ENCODE measurements at regions not wholly inside any gene's neighbourhood (a gene's known extent, or its start where the extent isn't known, plus 50 kb on each side); places are given as distances from the start of the nearest gene placed in this dataset.
"Not testable (repeated sequence)": the region's sequence is repeated elsewhere in the genome, so short reads cannot be mapped to it uniquely, and the experiment has no call there.

DNA sequence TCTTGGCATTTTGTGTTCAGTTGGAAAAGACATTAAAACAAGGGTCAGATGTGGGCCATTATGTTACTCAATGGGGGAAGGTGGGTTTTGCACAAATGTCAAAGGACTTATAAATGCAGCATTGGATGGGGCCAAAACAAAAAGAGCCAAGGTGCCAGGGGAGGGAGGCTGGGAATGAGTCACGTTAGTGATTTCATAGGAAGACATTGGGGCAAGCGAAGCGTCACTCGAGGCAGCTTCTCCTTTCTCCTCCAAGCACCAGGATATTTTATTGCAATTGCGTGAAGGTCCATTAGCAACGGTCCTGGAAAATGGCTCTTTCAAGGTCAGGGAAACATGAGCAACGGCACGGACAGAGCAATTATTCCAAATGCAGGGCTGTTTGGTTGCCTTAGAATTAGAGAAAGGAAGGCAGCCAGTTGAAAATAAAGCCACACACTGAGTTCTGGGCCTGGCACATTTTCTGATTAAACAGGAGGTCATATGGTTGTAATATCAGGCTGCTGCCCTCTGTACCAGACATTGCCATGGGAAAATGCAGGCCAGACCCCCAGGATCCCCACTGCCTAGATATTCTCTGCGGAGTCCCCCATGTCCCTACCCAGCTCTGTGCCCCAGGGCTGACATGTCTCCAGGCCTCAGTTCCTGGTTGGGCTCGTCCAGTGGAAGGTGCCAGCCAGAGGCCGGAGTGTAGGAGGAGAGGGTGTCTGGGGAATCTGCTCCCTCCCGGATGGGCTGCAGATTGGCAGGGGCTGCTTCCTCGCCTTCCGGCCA, 63.3 kb upstream of the NANOS1 start:
- DNase-seq (ENCODE audit: low spot score): no peak

DNA sequence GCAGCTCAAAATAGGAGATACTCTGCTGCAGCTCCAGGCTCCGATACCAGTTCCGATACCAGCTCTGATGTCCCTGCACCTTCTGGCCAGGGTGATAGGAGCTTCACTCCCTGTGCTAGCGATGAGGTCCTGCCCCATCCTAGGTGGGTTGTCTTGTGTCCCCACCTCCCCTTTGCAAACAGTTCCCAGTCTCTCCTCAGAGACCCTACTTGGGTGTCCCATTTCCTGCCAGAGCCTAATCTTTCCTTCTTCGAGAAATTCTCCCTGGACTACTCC, 62.7 kb upstream of the NANOS1 start:
- no peak for DNase-seq (ENCODE audit: low spot score)

DNA sequence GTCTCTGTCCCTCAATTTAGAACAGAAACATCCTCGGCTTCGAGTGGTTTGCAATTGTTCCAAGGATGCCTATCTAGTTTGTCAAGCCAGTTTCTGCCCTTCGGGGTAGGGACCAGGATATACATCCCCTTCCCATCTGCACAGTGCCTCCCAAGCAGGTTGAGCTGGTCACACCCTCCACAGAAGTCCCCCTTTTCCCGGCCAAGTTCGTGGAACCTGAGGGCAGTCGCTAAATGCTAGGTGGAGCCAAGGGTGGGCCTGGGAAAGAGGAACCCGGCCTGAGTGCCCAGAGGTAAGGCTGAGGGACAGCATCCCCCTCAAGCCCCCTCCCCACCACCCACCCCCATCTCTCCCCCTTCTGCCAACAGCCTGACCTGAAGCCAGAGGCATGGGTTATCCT, 62.4 kb upstream of the NANOS1 start:
- no peak for DNase-seq (ENCODE audit: low spot score)

DNA sequence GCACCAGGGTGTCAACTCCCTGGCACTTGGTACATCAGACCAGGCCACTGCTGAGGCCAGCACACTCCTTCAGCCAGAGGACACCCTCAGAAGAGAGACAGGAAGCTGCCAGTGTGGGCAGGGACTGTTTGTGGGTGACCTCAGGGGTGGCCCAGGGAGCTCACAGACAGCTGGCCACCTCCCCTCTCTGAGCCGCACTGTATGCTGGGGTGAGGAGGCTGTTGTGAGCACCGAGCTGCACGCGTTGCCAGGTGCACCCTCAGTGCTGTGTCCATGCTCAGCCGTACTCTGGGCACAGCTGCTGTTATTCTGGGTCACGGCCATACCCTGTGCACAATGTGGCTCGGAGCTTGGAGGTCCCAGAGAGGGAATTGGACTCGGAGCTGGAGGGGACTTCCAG, 61.5 kb upstream of the NANOS1 start:
- DNase-seq (ENCODE audit: low spot score): no peak

DNA sequence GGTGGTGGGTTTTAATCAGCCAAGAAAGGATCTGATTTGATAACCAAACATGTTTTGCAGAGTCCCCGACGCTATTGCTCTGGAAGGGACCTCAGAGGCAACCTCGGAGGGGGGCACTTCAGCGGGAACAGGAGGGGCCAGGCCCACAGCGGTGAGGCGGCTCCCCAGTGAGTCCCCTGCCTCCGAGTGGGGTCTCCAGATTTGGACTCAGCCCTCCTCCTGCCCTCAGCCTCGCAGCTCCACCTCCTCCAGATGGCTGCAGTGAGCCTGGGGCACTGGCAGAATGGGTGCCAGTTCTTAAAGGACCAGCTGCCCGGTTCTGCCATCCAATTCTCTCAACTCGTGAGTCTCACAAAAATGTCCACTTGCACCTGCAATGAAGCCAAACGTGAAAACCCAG, 61.0 kb upstream of the NANOS1 start:
- DNase-seq (ENCODE audit: low spot score): no peak

DNA sequence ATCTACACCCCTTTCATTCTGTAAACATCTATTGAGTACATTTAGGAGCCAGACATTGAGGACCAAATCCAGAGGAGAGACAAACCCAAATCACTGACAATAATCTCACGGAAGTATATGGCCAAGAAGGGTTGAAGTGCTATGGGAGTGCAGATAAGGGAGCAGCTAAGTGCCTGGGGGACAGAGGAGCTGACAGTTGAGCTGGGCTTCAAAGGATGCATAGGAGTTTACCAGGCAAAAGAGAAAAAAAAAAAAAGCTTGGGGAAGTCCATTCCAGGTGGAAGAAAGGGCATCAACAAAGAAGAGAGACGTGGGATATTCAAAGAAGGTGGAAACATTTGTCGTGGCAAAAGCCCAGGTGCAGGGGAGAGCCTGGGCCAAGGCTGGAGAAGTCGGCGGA, 60.5 kb upstream of the NANOS1 start:
- no peak for DNase-seq (ENCODE audit: low spot score)

DNA sequence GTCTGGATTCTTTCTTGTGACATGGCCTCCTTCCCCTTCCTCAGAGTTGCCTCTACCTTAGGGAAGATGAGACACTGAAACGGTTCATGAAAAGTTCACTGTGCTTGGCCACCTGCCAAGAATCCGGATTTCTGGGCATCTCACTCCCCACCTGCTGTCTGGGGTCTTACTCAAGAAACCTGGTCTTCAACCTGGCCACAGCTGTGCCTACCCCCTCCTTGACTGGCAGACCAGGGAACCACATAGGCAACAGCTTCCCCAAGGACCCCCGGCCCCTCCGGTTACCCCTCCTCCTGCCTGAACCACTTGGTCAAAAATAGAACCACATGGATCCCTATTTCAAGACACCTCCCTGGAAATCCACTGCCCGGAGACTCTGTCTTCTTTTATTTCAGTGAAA, 58.7 kb upstream of the NANOS1 start:
- DNase-seq (ENCODE audit: low spot score): no peak

DNA sequence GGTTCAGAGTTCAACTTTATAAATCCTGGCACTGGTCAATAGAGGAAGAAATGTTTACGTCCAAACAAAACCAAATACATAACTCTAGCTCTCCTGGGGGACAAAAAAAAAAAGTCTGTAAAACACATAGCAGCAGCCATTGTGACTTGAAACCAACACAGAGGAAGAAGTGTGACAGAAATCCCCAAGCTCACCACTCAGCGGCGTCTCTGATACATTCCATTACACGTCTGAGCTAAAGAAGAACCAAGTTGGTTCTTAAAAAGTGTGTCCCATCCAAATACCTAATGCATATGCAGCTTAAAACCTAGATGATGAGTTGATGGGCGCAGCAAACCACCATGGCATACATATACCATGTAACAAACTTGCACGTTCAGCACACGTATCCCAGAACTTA, 58.3 kb upstream of the NANOS1 start:
- DNase-seq (ENCODE audit: low spot score): no peak

DNA sequence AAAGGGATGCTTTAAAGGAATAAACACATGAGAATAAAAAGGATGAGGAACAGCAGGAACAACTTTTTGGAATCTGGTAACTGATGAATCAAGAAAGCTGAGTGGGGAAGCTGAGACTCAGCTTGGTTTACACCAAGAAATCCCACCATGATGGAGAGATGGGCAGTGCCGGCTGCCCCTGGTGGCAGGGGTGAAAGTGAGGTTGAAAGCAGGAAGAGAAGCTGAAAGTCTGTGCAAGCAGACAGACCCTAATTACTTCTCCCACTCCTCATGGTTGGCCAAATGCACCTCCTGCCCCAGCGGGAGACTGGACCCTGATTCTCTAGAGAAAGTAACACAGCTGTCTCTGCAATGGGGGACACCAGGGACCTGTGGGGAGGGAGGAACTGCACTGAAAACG, 57.6 kb upstream of the NANOS1 start:
- no peak for DNase-seq (ENCODE audit: low spot score)

DNA sequence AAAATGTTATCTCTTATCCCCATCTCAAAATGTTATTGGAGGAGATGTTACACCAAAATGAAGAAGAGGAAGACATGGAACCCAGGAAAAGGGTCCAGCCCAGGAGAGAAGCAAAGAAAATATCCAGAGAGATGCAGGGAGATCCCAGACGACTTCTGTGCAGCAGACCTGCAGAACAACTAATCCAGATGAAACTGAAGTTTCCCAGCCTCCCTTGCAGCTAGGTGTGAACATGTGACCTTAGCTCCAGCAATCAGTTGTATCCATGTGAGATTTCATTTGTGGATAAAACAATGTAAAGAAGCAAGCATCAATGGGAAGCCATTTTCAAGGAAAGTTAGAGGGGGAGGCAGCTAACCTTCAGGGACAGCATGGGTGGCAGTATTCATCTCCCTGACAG, 55.8 kb upstream of the NANOS1 start:
- no peak for DNase-seq (ENCODE audit: low spot score)

DNA sequence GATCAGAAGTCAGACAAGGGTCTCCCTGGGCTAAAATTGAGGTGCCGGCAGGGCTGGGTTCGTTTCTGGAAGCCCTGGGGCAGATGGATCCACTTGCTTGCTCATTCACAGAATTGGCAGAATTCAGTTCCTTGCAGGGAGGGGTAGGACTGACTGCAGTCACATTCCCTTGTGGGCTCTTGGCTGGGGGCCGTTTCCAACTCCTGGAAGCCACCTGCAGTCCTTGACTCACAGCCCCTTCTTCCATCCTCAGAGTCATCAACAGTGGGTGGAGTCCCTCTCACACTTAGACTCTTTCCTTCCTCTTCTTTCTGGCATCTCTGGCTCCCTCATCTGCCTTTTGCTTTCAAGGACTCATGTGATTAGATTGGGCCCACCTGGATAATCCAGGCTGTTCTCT, 54.6 kb upstream of the NANOS1 start:
- DNase-seq (ENCODE audit: low spot score): no peak

DNA sequence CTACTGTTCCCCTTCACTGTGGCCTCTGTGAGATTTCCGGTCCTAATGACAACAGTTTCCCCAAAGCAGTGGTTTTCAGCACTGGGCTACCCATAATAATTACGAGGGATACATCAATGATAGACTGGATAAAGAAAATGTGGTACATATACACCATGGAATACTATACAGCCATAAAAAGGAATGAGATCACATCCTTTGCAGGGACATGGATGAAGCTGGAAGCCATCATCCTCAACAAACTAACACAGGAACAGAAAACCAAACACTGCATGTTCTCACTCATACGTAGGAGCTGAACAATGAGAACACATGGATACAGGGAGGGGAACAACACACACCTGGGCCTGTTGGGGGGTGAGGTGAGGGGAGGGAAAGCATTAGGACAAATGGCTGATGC, 53.3 kb upstream of the NANOS1 start:
- DNase-seq (ENCODE audit: low spot score): not testable (repeated sequence)

DNA sequence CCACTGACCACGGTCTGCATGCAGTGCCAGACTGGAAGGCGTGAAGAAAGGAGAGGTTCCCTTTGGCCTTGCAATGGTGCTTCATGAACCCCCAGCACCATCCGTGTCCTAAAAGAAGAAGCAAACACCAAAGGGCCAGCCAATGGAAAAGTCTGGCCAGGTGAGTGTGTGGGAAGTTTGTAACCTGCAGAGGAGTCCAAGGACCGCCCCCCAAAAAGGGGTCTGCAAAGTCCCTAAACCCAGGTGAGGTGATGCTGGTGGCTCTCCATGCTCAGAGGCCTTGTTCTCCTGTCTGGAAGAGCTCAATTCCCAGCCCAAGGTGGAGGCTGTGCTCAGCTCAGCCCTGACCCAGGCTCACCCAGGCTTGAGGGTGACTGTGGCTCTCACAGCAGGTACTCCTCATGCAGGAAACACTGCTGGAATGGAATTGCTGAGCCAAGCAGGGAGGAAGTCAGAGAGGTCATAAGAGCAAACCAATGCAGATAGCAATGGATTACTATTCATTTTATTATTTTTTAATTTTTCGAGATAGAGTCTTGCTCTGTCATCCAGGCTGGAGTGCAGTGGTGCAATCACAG, 52.4 kb upstream of the NANOS1 start:
- DNase-seq (ENCODE audit: low spot score): no peak

DNA sequence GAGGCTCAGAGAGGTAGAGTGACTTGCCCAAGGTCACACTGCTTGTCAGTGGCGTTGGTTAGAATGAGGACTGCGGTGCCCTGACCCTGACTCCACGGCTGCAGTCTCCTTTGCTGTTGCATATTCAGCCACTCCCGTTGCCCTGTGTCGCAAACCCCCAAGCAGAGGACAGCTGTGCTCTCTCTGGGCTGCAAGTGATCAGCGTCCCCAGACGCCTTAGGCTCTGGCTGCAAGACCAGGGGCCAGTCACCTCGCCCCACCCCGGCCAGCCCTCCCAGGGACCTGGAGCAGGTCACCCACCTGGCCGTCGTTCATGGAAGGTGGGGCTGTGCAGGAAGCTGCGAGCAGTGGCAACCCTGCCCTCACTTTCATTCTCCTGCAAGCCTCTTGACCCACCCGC, 51.7 kb upstream of the NANOS1 start:
- no peak for DNase-seq (ENCODE audit: low spot score)

DNA sequence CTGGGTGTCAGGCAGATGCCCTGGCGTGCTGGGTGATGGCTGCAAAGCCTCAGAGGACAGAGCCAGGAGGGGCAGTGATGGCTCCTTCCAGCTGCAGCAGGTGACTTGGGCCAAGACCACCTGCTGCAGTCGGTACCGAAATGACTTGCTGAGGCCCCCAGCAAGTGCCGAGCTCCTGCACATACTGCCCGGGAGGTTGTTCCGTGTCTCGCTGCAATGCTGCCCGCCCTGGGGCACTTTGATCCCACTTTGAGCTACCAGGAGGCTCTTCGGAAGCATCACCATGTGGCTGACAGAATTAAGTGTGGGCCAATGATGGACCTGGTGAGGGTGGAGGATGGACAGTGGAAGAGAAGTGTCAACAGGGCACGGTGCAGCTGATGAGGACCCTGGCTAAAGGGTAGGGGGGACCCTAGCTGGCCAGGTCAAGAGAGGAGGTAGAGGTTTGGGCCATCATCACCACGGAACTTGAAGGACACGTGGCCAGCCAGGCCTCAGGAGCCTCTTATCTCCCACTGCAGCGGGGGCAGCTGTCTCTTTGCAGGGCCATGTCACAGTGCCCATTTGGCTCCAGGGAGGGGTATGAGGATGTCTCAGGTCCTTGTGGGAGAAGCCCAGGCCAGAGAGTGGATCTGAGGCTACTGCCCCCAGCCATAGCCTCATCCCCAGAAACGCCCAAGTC, 51.1 kb upstream of the NANOS1 start:
- no peak for DNase-seq (ENCODE audit: low spot score)

DNA sequence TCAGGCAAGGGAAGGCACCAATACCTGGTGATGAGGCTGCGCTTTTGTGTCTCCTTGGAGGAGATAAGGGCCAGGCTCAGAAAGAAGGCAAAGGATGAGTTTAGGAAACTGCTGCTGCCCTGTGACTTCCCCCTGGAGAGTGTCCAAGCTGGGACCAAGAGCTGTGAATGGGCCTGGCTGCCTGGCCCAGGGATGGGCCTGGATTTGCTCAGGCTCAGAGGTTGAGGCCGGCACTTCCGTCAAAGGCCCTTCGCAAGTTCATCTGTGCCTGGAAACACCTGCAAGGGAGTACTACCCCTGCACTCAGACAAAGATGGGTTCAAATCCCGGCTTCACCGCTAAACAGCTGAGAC, 50.5 kb upstream of the NANOS1 start:
- DNase-seq (ENCODE audit: low spot score): no peak

DNA sequence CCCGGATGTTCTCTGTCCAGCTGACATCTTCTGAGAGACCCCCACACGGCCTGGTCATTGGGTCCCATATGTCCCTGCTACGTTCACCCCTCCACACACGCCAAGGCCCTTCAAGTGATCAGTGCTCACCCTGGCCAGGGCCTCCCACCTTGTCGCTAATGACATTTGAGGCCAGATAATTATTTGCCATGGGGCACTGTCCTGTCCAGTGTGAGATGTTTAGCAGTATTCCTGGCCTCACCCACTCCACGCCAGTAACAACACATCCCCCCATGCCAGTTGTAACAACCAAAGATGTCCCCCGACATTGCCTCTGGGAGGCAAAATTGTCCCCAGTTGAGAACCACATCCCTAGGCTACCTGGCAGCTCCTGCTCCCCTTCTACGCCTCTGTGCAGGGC, 49.9 kb upstream of the NANOS1 start:
- DNase-seq (ENCODE audit: low spot score): no peak

All from germinal center (tissue), 1 donor.